ENCODE measurements at regions not wholly inside any gene's neighbourhood (a gene's known extent, or its start where the extent isn't known, plus 50 kb on each side); places are given as distances from the start of the nearest gene placed in this dataset.

- no peaks in the 10 kb centered on the region for H3K27me3 ChIP-seq (ENCODE audit: control insufficient read depth, insufficient read depth, low read length)
- H3K36me3 ChIP-seq (ENCODE audit: control insufficient read depth in 2 of 3, insufficient read depth in 3 of 3, low read length in 3 of 3) = no peaks in the 10 kb centered on the region
- TF ChIP-seq CTCF (IDR thresholded peaks at IDR 0.05; ENCODE audit: borderline replicate concordance, extremely low read depth, insufficient read depth) = no peak
- H3K27ac ChIP-seq (ENCODE audit: low read depth in 2 of 2, low read length in 2 of 2) = no peak overlapping the region
- no peak overlapping the region for H3K4me3 ChIP-seq (ENCODE audit: low read length in 3 of 3)
- DNase-seq (no peak), FAIRE-seq (no peak)
- H3K9ac ChIP-seq (ENCODE audit: low read length in 3 of 3) = no peak overlapping the region
- intact Hi-C loops (cut with DNase I) = no loop called here
- no peaks in the 10 kb centered on the region for H3K9me3 ChIP-seq (ENCODE audit: control insufficient read depth in 2 of 3, insufficient read depth in 1 of 3, low read length in 3 of 3)
- H3K4me1 ChIP-seq (ENCODE audit: control insufficient read depth in 2 of 3, insufficient read depth in 2 of 3, low read depth in 1 of 3, low read length in 3 of 3) = no peaks in the 10 kb centered on the region
These were observed 392.6 kb downstream of the ZPLD1 start for GRCh38 chr3:102827386-102827785.

GRCh38 chr3:102830415-102830814 lies 395.6 kb downstream of the ZPLD1 start:
- Histone ChIP-seq H3K4me1 (ENCODE audit: control insufficient read depth in 2 of 3, insufficient read depth in 2 of 3, low read depth in 1 of 3, low read length in 3 of 3) (no peaks in the 10 kb centered on the region), H3K9me3 (ENCODE audit: control insufficient read depth in 2 of 3, insufficient read depth in 1 of 3, low read length in 3 of 3) (no peaks in the 10 kb centered on the region), H3K9ac (ENCODE audit: low read length in 3 of 3) (no peak overlapping the region), H3K4me3 (ENCODE audit: low read length in 3 of 3) (no peak overlapping the region), H3K27ac (ENCODE audit: low read depth in 2 of 2, low read length in 2 of 2) (no peak overlapping the region), H3K27me3 (ENCODE audit: control insufficient read depth, insufficient read depth, low read length) (no peaks in the 10 kb centered on the region), H3K36me3 (ENCODE audit: control insufficient read depth in 2 of 3, insufficient read depth in 3 of 3, low read length in 3 of 3) (no peaks in the 10 kb centered on the region)
- no peak for TF ChIP-seq CTCF (IDR thresholded peaks at IDR 0.05; ENCODE audit: borderline replicate concordance, extremely low read depth, insufficient read depth)
- intact Hi-C loops (cut with DNase I) = no loop called here
- no peak for FAIRE-seq
- peak in 1 of 5 donors; percentile 45 for DNase-seq

GRCh38 chr3:102841866-102842265 lies 407.1 kb downstream of the ZPLD1 start:
- no peak for FAIRE-seq
- no peak overlapping the region for H3K27ac ChIP-seq (ENCODE audit: low read depth in 2 of 2, low read length in 2 of 2)
- no peak for DNase-seq

More at GRCh38 chr3:102841866-102842265, 407.1 kb downstream of the ZPLD1 start:
- intact Hi-C loops (cut with DNase I) = no loop called here
- Histone ChIP-seq H3K9ac (ENCODE audit: low read length in 3 of 3) (no peak overlapping the region), H3K4me1 (ENCODE audit: control insufficient read depth in 2 of 3, insufficient read depth in 2 of 3, low read depth in 1 of 3, low read length in 3 of 3) (no peaks in the 10 kb centered on the region), H3K4me3 (ENCODE audit: low read length in 3 of 3) (no peak overlapping the region), H3K36me3 (ENCODE audit: control insufficient read depth in 2 of 3, insufficient read depth in 3 of 3, low read length in 3 of 3) (no peaks in the 10 kb centered on the region), H3K9me3 (ENCODE audit: control insufficient read depth in 2 of 3, insufficient read depth in 1 of 3, low read length in 3 of 3) (peaks cover 0 to 3% (median 0%) of the 10 kb centered on the region in 3 donors), H3K27me3 (ENCODE audit: control insufficient read depth, insufficient read depth, low read length) (no peaks in the 10 kb centered on the region)
- TF ChIP-seq CTCF (IDR thresholded peaks at IDR 0.05; ENCODE audit: borderline replicate concordance, extremely low read depth, insufficient read depth) = no peak
